ENCODE measurements at regions not wholly inside any gene's neighbourhood (a gene's known extent, or its start where the extent isn't known, plus 50 kb on each side); places are given as distances from the start of the nearest gene placed in this dataset.

DNA sequence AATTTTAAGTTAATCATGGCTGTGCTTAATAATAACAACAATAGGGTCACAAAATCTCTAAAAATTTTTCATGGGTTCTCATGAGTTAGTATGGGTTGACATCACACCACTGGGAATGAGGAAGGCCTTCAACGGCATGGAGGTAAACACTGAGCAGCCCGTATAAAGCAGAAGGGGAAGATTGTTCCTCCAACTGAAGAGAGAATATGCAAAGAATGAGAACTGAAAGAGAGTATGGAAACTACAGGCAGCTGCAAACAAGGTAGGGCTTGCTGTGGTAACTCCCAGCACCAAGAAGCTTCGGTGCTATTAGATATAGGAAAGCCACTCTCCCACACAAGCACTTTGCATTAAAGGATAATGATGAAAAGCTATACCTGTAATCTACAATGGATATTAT is 1242.3 kb upstream of the CELF4 start:
- 78 to 88% (median 81%) methylated on average over 3 of the region's 3 CpGs for WGBS, 4 donors
- DNase-seq, result no peak
- ATAC-seq, result no peak
- Histone ChIP-seq H3K4me1 (no peaks in the 10 kb centered on the region), H3K36me3 (no peaks in the 10 kb centered on the region), H3K4me3 (no peak overlapping the region), H3K27me3 (no peaks in the 10 kb centered on the region), H3K27ac (no peak overlapping the region), H3K9me3 (no peaks in the 10 kb centered on the region)
- no peak for TF ChIP-seq CTCF (IDR thresholded peaks at IDR 0.05)
- TF ChIP-seq POLR2A (IDR thresholded peaks at IDR 0.05), result no peak
- intact Hi-C loops (cut with DNase I), result no loop called here

- DNase-seq (no peak), ATAC-seq (no peak)
- Histone ChIP-seq H3K4me3 (no peak overlapping the region), H3K27me3 (no peaks in the 10 kb centered on the region), H3K36me3 (no peaks in the 10 kb centered on the region), H3K4me1 (no peaks in the 10 kb centered on the region), H3K9me3 (peaks cover 0 to 4% (median 0%) of the 10 kb centered on the region in 12 donors), H3K27ac (no peak overlapping the region)
- 71 to 77% (median 74%) methylated on average over 1 of the region's 1 CpG for WGBS, 4 donors
- intact Hi-C loops (cut with DNase I), result no loop called here
- TF ChIP-seq POLR2A (IDR thresholded peaks at IDR 0.05) (no peak), CTCF (IDR thresholded peaks at IDR 0.05) (no peak)
These were observed 1239.7 kb upstream of the CELF4 start for GRCh38 chr18:38805256-38805655.

DNA sequence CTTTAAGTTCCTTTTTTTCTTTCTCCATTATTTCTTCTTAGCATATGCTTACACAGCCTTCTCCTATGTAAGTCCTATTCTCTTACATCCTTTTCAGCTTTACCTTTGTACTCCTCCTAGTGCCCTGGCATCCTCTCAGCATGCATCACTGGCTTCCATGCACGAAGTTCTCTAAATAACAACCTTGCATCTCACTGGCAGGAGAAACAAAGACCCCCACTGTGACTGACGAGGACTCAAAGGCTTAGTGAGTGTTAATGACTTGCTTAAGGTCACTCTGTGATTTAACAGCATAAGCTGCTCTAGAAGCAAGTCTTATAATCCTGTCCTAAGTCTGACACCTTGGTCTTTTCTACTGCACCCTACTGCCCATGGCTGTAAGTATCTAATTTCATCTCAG is 1236.0 kb upstream of the CELF4 start:
- DNase-seq (no peak), ATAC-seq (no peak)
- 37 to 42% (median 40%) methylated on average over 2 of the region's 2 CpGs for WGBS, 4 donors
- no peak for TF ChIP-seq CTCF (IDR thresholded peaks at IDR 0.05)
- no peak for TF ChIP-seq POLR2A (IDR thresholded peaks at IDR 0.05)
- H3K36me3 ChIP-seq, result no peaks in the 10 kb centered on the region
- intact Hi-C loops (cut with DNase I), result no loop called here
- peaks cover 0 to 11% (median 0%) of the 10 kb centered on the region in 12 donors for H3K9me3 ChIP-seq
- H3K4me1 ChIP-seq, result no peaks in the 10 kb centered on the region
- no peaks in the 10 kb centered on the region for H3K27me3 ChIP-seq
- no peak overlapping the region for H3K4me3 ChIP-seq
- H3K27ac ChIP-seq, result no peak overlapping the region

DNA sequence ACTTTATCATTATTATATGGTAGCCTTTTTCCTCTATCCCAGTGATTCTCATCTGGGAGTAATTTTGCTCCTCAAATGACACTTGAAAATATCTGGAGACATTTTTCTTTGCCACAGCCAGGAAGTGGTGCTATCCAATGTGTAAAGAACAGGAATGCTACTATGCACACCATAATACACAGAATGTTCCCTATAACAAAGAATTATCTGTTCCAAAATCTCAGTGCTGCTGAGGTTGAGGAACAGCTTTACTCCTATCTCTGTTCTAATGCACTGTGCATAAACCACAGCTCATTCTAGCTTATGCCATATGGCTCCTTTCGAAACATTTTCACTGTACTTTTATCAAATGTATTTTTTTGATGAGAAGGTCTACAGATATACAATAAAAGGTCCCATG is 1231.2 kb upstream of the CELF4 start:
- Histone ChIP-seq H3K36me3 (no peaks in the 10 kb centered on the region), H3K4me1 (no peaks in the 10 kb centered on the region), H3K27ac (no peak overlapping the region), H3K27me3 (no peaks in the 10 kb centered on the region), H3K4me3 (no peak overlapping the region), H3K9me3 (peaks cover 0 to 11% (median 0%) of the 10 kb centered on the region in 12 donors)
- 87 to 92% (median 90%) methylated on average over 1 of the region's 1 CpG for WGBS, 4 donors
- ATAC-seq (no peak), DNase-seq (no peak)
- intact Hi-C loops (cut with DNase I), result no loop called here
- TF ChIP-seq POLR2A (IDR thresholded peaks at IDR 0.05), result no peak
- TF ChIP-seq CTCF (IDR thresholded peaks at IDR 0.05), result no peak
